Hepatocyte (in vitro differentiated cells): ENCODE measurements at regions not wholly inside any gene's neighbourhood (a gene's known extent, or its start where the extent isn't known, plus 50 kb on each side); places are given as distances from the start of the nearest gene placed in this dataset.

ENCODE experiments used
- DNase-seq: peaks from one replicate; pipeline ENCODE4 v3.0.0-alpha.2; 2016; ENCODE audit warnings: low spot score
- H2AFZ ChIP-seq: fragments of 200-600 bp; sonication (generic); 2 replicates; pipeline ENCODE4 v1.6.0; 2016; ENCODE audit warnings: antibody characterized with exemption, mild to moderate bottlenecking
- H3K27ac ChIP-seq: fragments of 200-600 bp; sonication (generic); 2 replicates; pipeline ENCODE4 v1.5.1; 2016; ENCODE audit warnings: mild to moderate bottlenecking
- H3K27me3 ChIP-seq: fragments of 200-600 bp; sonication (generic); 2 replicates; pipeline ENCODE4 v1.6.1; 2016
- H3K36me3 ChIP-seq: fragments of 200-600 bp; sonication (generic); replicated peaks from 2 replicates; pipeline ENCODE4 v1.5.1; 2016; ENCODE audit warnings: low read depth; ENCODE audit not compliant: insufficient read depth
- H3K4me1 ChIP-seq: fragments of 200-600 bp; sonication (generic); 2 replicates; pipeline ENCODE4 v1.5.1; 2016; ENCODE audit warnings: mild to moderate bottlenecking, moderate library complexity; ENCODE audit not compliant: insufficient read depth
- H3K4me2 ChIP-seq: fragments of 200-600 bp; sonication (generic); 2 replicates; pipeline ENCODE4 v1.6.0; 2016
- H3K4me3 ChIP-seq: fragments of 200-600 bp; sonication (generic); 2 replicates; pipeline ENCODE4 v1.5.1; 2016; ENCODE audit warnings: mild to moderate bottlenecking
- H3K79me2 ChIP-seq: fragments of 200-600 bp; sonication (generic); 2 replicates; pipeline ENCODE4 v1.6.0; 2017; ENCODE audit warnings: mild to moderate bottlenecking
- H3K9me2 ChIP-seq: fragments of 200-600 bp; sonication (generic); replicated peaks from 2 replicates; pipeline ENCODE4 v1.6.0; 2017; ENCODE audit warnings: mild to moderate bottlenecking; ENCODE audit not compliant: insufficient read depth
- H3K9me3 ChIP-seq: fragments of 200-600 bp; sonication (generic); 2 replicates; pipeline ENCODE4 v1.5.1; 2016; ENCODE audit warnings: low read depth, mild to moderate bottlenecking
- H4K20me1 ChIP-seq: fragments of 200-600 bp; sonication (generic); 2 replicates; pipeline ENCODE4 v1.6.0; 2016; ENCODE audit warnings: mild to moderate bottlenecking; ENCODE audit not compliant: insufficient read depth, poor library complexity, severe bottlenecking
- EZH2 ChIP-seq: fragments of 200-600 bp; sonication (generic); IDR thresholded peaks from 2 replicates; pipeline ENCODE4 v1.6.1; 2016; ENCODE audit warnings: antibody characterized with exemption, mild to moderate bottlenecking, borderline replicate concordance
- EZH2phosphoT487 ChIP-seq: fragments of 200-600 bp; sonication (generic); IDR thresholded peaks from one replicate; pipeline ENCODE4 v1.6.1; 2018; ENCODE audit warnings: antibody characterized with exemption, mild to moderate bottlenecking, low read depth, moderate library complexity; ENCODE audit not compliant: unreplicated experiment, severe bottlenecking
- WGBS: methylation state at CpG from one replicate; pipeline ENCODE4 v1.1.6; 2016; ENCODE audit warnings: low lambda C conversion rate; ENCODE audit errors: missing lambda C conversion rate; 5-methylcytosine and 5-hydroxymethylcytosine counted together
- TF ChIP-seq, protein P1 (sequence below): fragments of 200-600 bp; sonication (generic); IDR thresholded peaks from 2 replicates; pipeline ENCODE4 v1.5.1; 2016; ENCODE audit warnings: antibody characterized with exemption, mild to moderate bottlenecking; ENCODE audit not compliant: poor library complexity

DNA sequence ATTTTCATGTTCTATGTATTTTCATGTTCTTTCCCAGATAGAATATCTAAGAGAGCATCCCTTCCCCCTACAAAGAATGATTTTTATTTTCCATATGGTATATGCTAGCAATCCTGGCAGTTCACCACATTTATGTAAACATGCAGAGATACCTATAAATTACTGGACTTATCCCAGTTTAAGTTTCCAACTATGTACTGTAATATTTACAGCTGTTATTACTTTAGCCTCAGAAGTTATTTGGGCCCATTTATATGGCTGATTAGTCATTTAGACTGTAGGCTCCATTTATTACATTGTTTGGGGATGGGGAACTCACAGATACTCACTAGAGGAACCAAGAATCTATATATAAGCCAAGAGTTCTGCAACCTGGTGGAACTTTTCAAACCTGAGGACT lies 84.8 kb upstream of the WARS2 start:
- H3K79me2 ChIP-seq, result no peaks in the 10 kb centered on the region
- H3K4me1 ChIP-seq, result peaks cover 23% of the 10 kb centered on the region
- H3K27ac ChIP-seq, result no peak overlapping the region
- no peaks in the 10 kb centered on the region for H4K20me1 ChIP-seq
- no peaks in the 10 kb centered on the region for H3K36me3 ChIP-seq
- H2AFZ ChIP-seq, result no peak overlapping the region
- TF ChIP-seq, protein P1, sequence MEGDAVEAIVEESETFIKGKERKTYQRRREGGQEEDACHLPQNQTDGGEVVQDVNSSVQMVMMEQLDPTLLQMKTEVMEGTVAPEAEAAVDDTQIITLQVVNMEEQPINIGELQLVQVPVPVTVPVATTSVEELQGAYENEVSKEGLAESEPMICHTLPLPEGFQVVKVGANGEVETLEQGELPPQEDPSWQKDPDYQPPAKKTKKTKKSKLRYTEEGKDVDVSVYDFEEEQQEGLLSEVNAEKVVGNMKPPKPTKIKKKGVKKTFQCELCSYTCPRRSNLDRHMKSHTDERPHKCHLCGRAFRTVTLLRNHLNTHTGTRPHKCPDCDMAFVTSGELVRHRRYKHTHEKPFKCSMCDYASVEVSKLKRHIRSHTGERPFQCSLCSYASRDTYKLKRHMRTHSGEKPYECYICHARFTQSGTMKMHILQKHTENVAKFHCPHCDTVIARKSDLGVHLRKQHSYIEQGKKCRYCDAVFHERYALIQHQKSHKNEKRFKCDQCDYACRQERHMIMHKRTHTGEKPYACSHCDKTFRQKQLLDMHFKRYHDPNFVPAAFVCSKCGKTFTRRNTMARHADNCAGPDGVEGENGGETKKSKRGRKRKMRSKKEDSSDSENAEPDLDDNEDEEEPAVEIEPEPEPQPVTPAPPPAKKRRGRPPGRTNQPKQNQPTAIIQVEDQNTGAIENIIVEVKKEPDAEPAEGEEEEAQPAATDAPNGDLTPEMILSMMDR, result no peak
- TF ChIP-seq EZH2 (no peak), EZH2phosphoT487 (no peak)
- no peak for DNase-seq
- H3K27me3 ChIP-seq, result no peaks in the 10 kb centered on the region
- H3K9me3 ChIP-seq, result no peaks in the 10 kb centered on the region
- no peak overlapping the region for H3K4me2 ChIP-seq
- H3K9me2 ChIP-seq, result no peaks in the 10 kb centered on the region
- no peak overlapping the region for H3K4me3 ChIP-seq

DNA sequence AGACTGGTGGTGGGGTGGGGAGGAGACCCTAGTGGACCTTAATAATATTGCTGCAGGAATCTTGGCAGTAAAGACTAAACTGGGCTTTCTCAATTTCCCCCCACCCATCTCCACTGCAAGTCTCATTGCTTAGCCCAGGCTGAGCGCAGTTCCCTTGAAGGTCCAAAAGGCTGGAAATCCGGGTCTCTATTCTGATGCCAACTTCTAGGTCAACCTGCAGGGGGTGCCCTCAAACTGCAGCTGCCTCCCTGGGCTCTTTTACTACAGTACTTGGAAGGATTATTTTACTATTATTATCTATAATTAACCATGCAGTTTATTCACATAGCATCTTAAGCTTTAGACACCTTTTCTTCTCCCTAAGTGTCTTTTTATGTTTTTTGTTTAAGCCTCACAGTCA lies 85.4 kb upstream of the WARS2 start:
- Histone ChIP-seq H3K27me3 (no peaks in the 10 kb centered on the region), H3K36me3 (no peaks in the 10 kb centered on the region), H4K20me1 (no peaks in the 10 kb centered on the region), H3K4me1 (peaks cover 23% of the 10 kb centered on the region), H2AFZ (no peak overlapping the region), H3K4me2 (no peak overlapping the region), H3K4me3 (no peak overlapping the region), H3K27ac (no peak overlapping the region), H3K9me2 (no peaks in the 10 kb centered on the region), H3K9me3 (no peaks in the 10 kb centered on the region), H3K79me2 (no peaks in the 10 kb centered on the region)
- 100% methylated on average over 2 of the region's 2 CpGs for WGBS
- DNase-seq, result no peak
- TF ChIP-seq, protein P1, result no peak
- TF ChIP-seq EZH2phosphoT487 (no peak), EZH2 (no peak)

DNA sequence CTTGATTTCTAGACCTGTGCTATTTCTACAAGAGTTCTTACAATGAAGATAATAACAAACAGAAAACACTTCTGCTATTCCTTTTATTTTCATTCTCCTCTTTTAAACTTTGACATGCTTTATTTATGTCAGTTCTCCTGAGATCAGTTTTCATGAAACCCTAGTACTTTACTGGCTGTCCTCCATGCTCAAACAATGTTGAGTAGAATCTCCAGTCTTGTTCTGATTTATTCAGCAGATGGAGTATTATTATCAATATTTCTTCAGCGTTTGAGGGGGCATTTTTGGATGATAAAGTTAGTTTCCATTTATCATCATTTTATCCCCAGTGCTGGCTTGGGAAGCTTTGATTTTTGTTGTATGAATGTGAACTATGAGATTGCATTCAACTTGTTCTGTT lies 85.9 kb upstream of the WARS2 start:
- Histone ChIP-seq H3K9me2 (no peaks in the 10 kb centered on the region), H3K27ac (no peak overlapping the region), H3K4me3 (no peak overlapping the region), H3K9me3 (no peaks in the 10 kb centered on the region), H4K20me1 (no peaks in the 10 kb centered on the region), H3K79me2 (no peaks in the 10 kb centered on the region), H3K4me2 (no peak overlapping the region), H3K4me1 (peaks cover 23% of the 10 kb centered on the region), H3K27me3 (no peaks in the 10 kb centered on the region), H3K36me3 (no peaks in the 10 kb centered on the region), H2AFZ (no peak overlapping the region)
- no peak for DNase-seq
- TF ChIP-seq EZH2phosphoT487 (no peak), EZH2 (no peak)
- TF ChIP-seq, protein P1, result no peak
- WGBS, result 91% methylated on average over 1 of the region's 1 CpG

DNA sequence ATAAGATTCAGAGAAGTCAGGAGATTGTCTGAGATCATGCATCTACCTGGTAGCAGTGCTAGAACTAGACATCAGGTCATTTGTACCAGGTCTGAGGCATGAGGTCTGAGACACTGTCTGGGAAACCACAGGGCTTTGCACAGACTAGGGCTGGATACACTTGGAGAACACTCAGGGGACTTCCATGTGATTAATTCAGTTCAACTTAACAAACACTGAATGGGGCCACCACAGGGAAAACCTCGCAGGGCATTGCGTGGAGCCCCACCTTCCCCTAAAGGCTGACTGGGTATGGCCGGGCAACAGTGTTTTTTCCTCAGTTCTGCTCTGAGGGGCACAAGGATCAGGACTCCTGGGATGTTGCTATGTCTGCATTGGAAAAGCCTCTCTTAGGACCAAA lies 86.5 kb upstream of the WARS2 start:
- H3K9me2 ChIP-seq, result no peaks in the 10 kb centered on the region
- WGBS, result 79% methylated on average over 3 of the region's 3 CpGs
- H3K36me3 ChIP-seq, result no peaks in the 10 kb centered on the region
- DNase-seq, result no peak
- no peaks in the 10 kb centered on the region for H4K20me1 ChIP-seq
- H3K27ac ChIP-seq, result peak overlapping the region; percentile 73
- H2AFZ ChIP-seq, result no peak overlapping the region
- no peak overlapping the region for H3K4me2 ChIP-seq
- H3K4me1 ChIP-seq, result peaks cover 23% of the 10 kb centered on the region
- H3K9me3 ChIP-seq, result no peaks in the 10 kb centered on the region
- TF ChIP-seq EZH2phosphoT487, result no peak
- TF ChIP-seq, protein P1, result no peak
- TF ChIP-seq EZH2, result no peak
- H3K79me2 ChIP-seq, result no peaks in the 10 kb centered on the region
- H3K4me3 ChIP-seq, result no peak overlapping the region
- H3K27me3 ChIP-seq, result no peaks in the 10 kb centered on the region
